GM21367 (cell line): ENCODE measurements at regions not wholly inside any gene's neighbourhood (a gene's known extent, or its start where the extent isn't known, plus 50 kb on each side); places are given as distances from the start of the nearest gene placed in this dataset.
"Not testable (repeated sequence)": the region's sequence is repeated elsewhere in the genome, so short reads cannot be mapped to it uniquely, and the experiment has no call there.

Experiments
- ATAC-seq: cut with Tn5 transposase; IDR thresholded peaks from one replicate; pipeline ENCODE4 v1.9.1; 2021; ENCODE audit not compliant: unreplicated experiment

- ATAC-seq = not testable (repeated sequence)
Observed at GRCh38 chr12:131659484-131659883, 51.4 kb upstream of the SFSWAP start.

- ATAC-seq = not testable (repeated sequence)
Observed at GRCh38 chr12:131659976-131660375, 50.9 kb upstream of the SFSWAP start.

- not testable (repeated sequence) for ATAC-seq
Observed at GRCh38 chr12:131660401-131660800, 50.5 kb upstream of the SFSWAP start.
